Upper lobe of left lung (tissue), 4 donors: ENCODE measurements at regions not wholly inside any gene's neighbourhood (a gene's known extent, or its start where the extent isn't known, plus 50 kb on each side); places are given as distances from the start of the nearest gene placed in this dataset.

Experiments used
- EP300 ChIP-seq, 4 donors: sonication (generic); formaldehyde crosslinking; IDR thresholded peaks; one replicate each; pipeline ENCODE4 v1.5.1; 2017; ENCODE audit warnings: antibody characterized with exemption in 4 of 4, control low read depth in 2 of 4
- POLR2A ChIP-seq, 4 donors: fragments of 450-650 bp; IDR thresholded peaks; one replicate each; pipeline ENCODE4 v1.5.1; 2016 to 2017; ENCODE audit warnings: antibody characterized with exemption in 4 of 4, mild to moderate bottlenecking in 2 of 4
- TF ChIP-seq, protein P1 (sequence below), 6 experiments: fragments of 450-650 bp in 4 of 6; fragments of 200-600 bp in 2 of 6; sonication (generic) in 2 of 6; IDR thresholded peaks; one replicate each; pipeline ENCODE4 v1.5.1; 2016 to 2019; ENCODE audit warnings: antibody characterized with exemption in 6 of 6

DNA sequence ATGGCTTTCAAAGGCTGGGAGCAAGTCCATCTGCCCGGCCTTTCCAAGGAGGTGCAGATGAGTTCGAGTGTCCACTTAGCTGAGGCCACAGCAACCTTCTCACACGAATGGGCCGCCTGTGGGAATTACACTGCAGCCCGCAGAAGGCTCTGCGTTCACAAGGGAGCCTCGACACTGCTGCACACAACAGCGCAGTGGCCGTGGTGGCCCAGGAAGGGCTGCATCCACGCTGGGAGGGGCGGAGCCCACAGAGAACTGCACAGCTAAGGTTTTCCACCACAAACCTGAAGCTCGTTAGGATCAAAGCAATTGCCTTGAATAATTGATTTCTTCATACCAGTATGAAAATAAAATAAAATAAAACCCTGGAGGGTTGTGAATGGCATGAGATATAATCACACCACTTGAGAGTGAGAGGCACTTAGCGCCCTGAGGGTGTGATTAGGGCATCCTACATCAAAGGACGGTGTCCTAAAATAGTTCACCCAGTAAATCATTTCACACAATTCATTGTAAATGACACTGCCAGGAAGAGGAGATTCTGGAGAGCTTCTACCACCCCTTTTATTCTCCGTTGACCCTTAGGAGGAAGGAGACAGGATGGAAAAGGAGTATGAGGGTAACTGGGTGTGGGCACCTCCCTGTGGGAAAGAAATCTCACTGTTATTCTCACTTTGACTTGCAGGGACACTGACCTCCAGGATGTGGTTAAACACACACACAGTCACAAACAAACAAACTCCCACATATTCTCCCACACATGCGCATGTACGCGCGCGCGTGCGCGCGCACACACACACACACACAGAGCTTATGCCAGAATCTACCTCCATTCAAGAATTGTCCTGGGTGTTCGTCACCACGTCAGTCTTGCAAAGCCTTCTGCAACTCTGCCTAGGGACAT is 256.6 kb upstream of the ID2 start:
- TF ChIP-seq, protein P1, sequence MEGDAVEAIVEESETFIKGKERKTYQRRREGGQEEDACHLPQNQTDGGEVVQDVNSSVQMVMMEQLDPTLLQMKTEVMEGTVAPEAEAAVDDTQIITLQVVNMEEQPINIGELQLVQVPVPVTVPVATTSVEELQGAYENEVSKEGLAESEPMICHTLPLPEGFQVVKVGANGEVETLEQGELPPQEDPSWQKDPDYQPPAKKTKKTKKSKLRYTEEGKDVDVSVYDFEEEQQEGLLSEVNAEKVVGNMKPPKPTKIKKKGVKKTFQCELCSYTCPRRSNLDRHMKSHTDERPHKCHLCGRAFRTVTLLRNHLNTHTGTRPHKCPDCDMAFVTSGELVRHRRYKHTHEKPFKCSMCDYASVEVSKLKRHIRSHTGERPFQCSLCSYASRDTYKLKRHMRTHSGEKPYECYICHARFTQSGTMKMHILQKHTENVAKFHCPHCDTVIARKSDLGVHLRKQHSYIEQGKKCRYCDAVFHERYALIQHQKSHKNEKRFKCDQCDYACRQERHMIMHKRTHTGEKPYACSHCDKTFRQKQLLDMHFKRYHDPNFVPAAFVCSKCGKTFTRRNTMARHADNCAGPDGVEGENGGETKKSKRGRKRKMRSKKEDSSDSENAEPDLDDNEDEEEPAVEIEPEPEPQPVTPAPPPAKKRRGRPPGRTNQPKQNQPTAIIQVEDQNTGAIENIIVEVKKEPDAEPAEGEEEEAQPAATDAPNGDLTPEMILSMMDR (IDR thresholded peaks at IDR 0.05), result no peak
- no peak for TF ChIP-seq POLR2A (IDR thresholded peaks at IDR 0.05)
- no peak for TF ChIP-seq EP300 (IDR thresholded peaks at IDR 0.05)
